OCI-LY1 (cell line): ENCODE measurements at regions not wholly inside any gene's neighbourhood (a gene's known extent, or its start where the extent isn't known, plus 50 kb on each side); places are given as distances from the start of the nearest gene placed in this dataset.

Experiments used
- H2AFZ ChIP-seq: fragments of 200-600 bp; sonication (generic), shearing (Covaris generic); 2 replicates; pipeline ENCODE4 v1.6.0; 2014; ENCODE audit warnings: antibody characterized with exemption, mild to moderate bottlenecking, low read length
- H3F3A ChIP-seq: fragments of 200-600 bp; sonication (generic), shearing (Covaris generic); 2 replicates; pipeline ENCODE4 v1.6.0; 2014; ENCODE audit warnings: mild to moderate bottlenecking, antibody characterized with exemption, low read length, moderate library complexity; ENCODE audit not compliant: insufficient read depth
- H3K27ac ChIP-seq: fragments of 200-600 bp; sonication (generic); 2 replicates; pipeline ENCODE4 v1.5.1; 2014; ENCODE audit warnings: low read length, mixed run types, mild to moderate bottlenecking, low read depth; ENCODE audit not compliant: poor library complexity, severe bottlenecking
- H3K27me3 ChIP-seq: fragments of 200-600 bp; sonication (generic); 2 replicates; pipeline ENCODE4 v1.6.0; 2014; ENCODE audit warnings: antibody characterized with exemption, mild to moderate bottlenecking, low read length, moderate library complexity; ENCODE audit not compliant: insufficient read depth
- H3K36me3 ChIP-seq: fragments of 200-600 bp; sonication (generic); 2 replicates; pipeline ENCODE4 v1.6.1; 2014; ENCODE audit warnings: mild to moderate bottlenecking, antibody characterized with exemption, low read length, moderate library complexity, mixed read lengths; ENCODE audit not compliant: insufficient read depth
- H3K4me1 ChIP-seq: fragments of 200-600 bp; sonication (generic); 2 replicates; pipeline ENCODE4 v1.5.1; 2014; ENCODE audit warnings: mild to moderate bottlenecking, low read length, moderate library complexity; ENCODE audit not compliant: insufficient read depth, severe bottlenecking
- H3K4me2 ChIP-seq: fragments of 200-600 bp; sonication (generic), shearing (Covaris generic); 2 replicates; pipeline ENCODE4 v1.6.1; 2014; ENCODE audit warnings: low read length
- H3K4me3 ChIP-seq: fragments of 200-600 bp; sonication (generic); 2 replicates; pipeline ENCODE4 v1.5.1; 2014; ENCODE audit warnings: low read length, low read depth, mild to moderate bottlenecking, mixed read lengths; ENCODE audit not compliant: poor library complexity, severe bottlenecking
- H3K79me2 ChIP-seq: fragments of 200-600 bp; shearing (Covaris generic); 2 replicates; pipeline ENCODE4 v1.6.1; 2016; ENCODE audit warnings: mixed run types, low read length, mixed read lengths; ENCODE audit not compliant: insufficient read depth
- H3K9ac ChIP-seq: fragments of 200-600 bp; sonication (generic), shearing (Covaris generic); 2 replicates; pipeline ENCODE4 v1.6.1; 2014; ENCODE audit warnings: mild to moderate bottlenecking, low read length, mixed read lengths
- H3K9me2 ChIP-seq: fragments of 200-600 bp; sonication (generic), shearing (Covaris generic); 2 replicates; pipeline ENCODE4 v1.6.1; 2014; ENCODE audit warnings: low read depth, mild to moderate bottlenecking, low read length, mixed read lengths
- H3K9me3 ChIP-seq: fragments of 200-600 bp; shearing (Covaris generic); 2 replicates; pipeline ENCODE4 v1.6.1; 2014; ENCODE audit warnings: low read length, mixed read lengths
- H4K20me1 ChIP-seq: fragments of 200-600 bp; sonication (generic), shearing (Covaris generic); 2 replicates; pipeline ENCODE4 v1.6.0; 2016; ENCODE audit warnings: mild to moderate bottlenecking, low read length; ENCODE audit not compliant: insufficient read depth
- CTCF ChIP-seq: fragments of 200-600 bp; sonication (generic), shearing (Covaris generic); IDR thresholded peaks from 2 replicates; pipeline ENCODE4 v1.5.1; 2017; ENCODE audit warnings: mild to moderate bottlenecking, antibody characterized with exemption, low read length, moderate library complexity, mixed read lengths
- EZH2 ChIP-seq: fragments of 200-600 bp; sonication (generic), shearing (Covaris generic); IDR thresholded peaks from 2 replicates; pipeline ENCODE4 v1.8.0; 2017; ENCODE audit warnings: borderline replicate concordance, mixed run types, mild to moderate bottlenecking, antibody characterized with exemption, low read length, moderate library complexity, mixed read lengths

GRCh38 chr7:25409897-25410636, 181.8 kb upstream of the NPVF start:
- Histone ChIP-seq H3F3A (no peaks in the 10 kb centered on the region), H3K9me3 (no peaks in the 10 kb centered on the region), H3K36me3 (no peaks in the 10 kb centered on the region), H3K4me3 (no peak overlapping the region), H3K4me1 (no peaks in the 10 kb centered on the region), H3K79me2 (no peaks in the 10 kb centered on the region), H3K4me2 (no peak overlapping the region), H2AFZ (no peak overlapping the region), H3K9me2 (no peaks in the 10 kb centered on the region), H3K27me3 (0 out of 2 replicates have a peak, but pooled peaks cover 5% of the 10 kb centered on the region), H3K9ac (no peak overlapping the region), H3K27ac (no peak overlapping the region), H4K20me1 (no peaks in the 10 kb centered on the region)
- TF ChIP-seq CTCF (no peak), EZH2 (no peak)

- H3K4me1 ChIP-seq = no peaks in the 10 kb centered on the region
- H3K4me2 ChIP-seq = no peak overlapping the region
- no peak for TF ChIP-seq CTCF
- TF ChIP-seq EZH2 = no peak
- H3F3A ChIP-seq = no peaks in the 10 kb centered on the region
- no peaks in the 10 kb centered on the region for H3K79me2 ChIP-seq
- no peaks in the 10 kb centered on the region for H3K27me3 ChIP-seq
- no peak overlapping the region for H3K4me3 ChIP-seq
- H3K9me3 ChIP-seq = no peaks in the 10 kb centered on the region
- H3K9me2 ChIP-seq = no peaks in the 10 kb centered on the region
- H2AFZ ChIP-seq = no peak overlapping the region
- no peak overlapping the region for H3K9ac ChIP-seq
- H3K27ac ChIP-seq = no peak overlapping the region
- H3K36me3 ChIP-seq = no peaks in the 10 kb centered on the region
- H4K20me1 ChIP-seq = no peaks in the 10 kb centered on the region
Observed at GRCh38 chr7:25420771-25421170, 192.5 kb upstream of the NPVF start.

GRCh38 chr7:25424113-25424512, 195.8 kb upstream of the NPVF start:
- no peaks in the 10 kb centered on the region for H3F3A ChIP-seq
- no peaks in the 10 kb centered on the region for H3K27me3 ChIP-seq
- no peak overlapping the region for H3K27ac ChIP-seq
- no peaks in the 10 kb centered on the region for H3K9me2 ChIP-seq
- H3K9me3 ChIP-seq = no peaks in the 10 kb centered on the region
- H4K20me1 ChIP-seq = no peaks in the 10 kb centered on the region
- H3K4me1 ChIP-seq = no peaks in the 10 kb centered on the region
- no peaks in the 10 kb centered on the region for H3K79me2 ChIP-seq
- TF ChIP-seq EZH2 = no peak
- TF ChIP-seq CTCF = no peak
- H3K36me3 ChIP-seq = no peaks in the 10 kb centered on the region
- H3K9ac ChIP-seq = no peak overlapping the region
- no peak overlapping the region for H3K4me3 ChIP-seq
- H3K4me2 ChIP-seq = no peak overlapping the region
- H2AFZ ChIP-seq = no peak overlapping the region
